Spleen (tissue), 11 donors: ENCODE measurements at regions not wholly inside any gene's neighbourhood (a gene's known extent, or its start where the extent isn't known, plus 50 kb on each side); places are given as distances from the start of the nearest gene placed in this dataset.

ENCODE experiments used
- DNase-seq: peaks from one replicate; pipeline ENCODE4 v3.0.0-alpha.2; 2020
- H3K27ac ChIP-seq, 8 donors: fragments of 200-600 bp; sonication (generic) in 7 of 8; 1 replicate in 4 of 8; 2 replicates in 4 of 8; pipeline versions ENCODE4 v1.5.0 to v1.8.0; 2016 to 2021; ENCODE audit warnings: inconsistent platforms in 4 of 8, mild to moderate bottlenecking in 4 of 8, moderate library complexity in 1 of 8
- H3K27me3 ChIP-seq, 7 donors: fragments of 200-600 bp; sonication (generic) in 6 of 7; replicated peaks in 1 of 7; 1 replicate in 4 of 7; 2 replicates in 3 of 7; pipeline versions ENCODE4 v1.5.0 to v1.8.0; 2016 to 2021; ENCODE audit warnings: inconsistent platforms in 3 of 7, mild to moderate bottlenecking in 1 of 7
- H3K36me3 ChIP-seq, 6 donors: fragments of 200-600 bp; sonication (generic) in 5 of 6; 1 replicate in 4 of 6; 2 replicates in 2 of 6; pipeline versions ENCODE4 v1.5.0 to v1.8.0; 2016 to 2021; ENCODE audit warnings: inconsistent platforms in 2 of 6
- H3K4me1 ChIP-seq, 6 donors: fragments of 200-600 bp; sonication (generic) in 5 of 6; 1 replicate in 3 of 6; 2 replicates in 3 of 6; pipeline versions ENCODE4 v1.5.0 to v1.8.0; 2016 to 2021; ENCODE audit warnings: inconsistent platforms in 3 of 6
- H3K4me3 ChIP-seq, 8 donors: fragments of 200-600 bp; sonication (generic) in 7 of 8; 1 replicate in 4 of 8; 2 replicates in 4 of 8; pipeline versions ENCODE4 v1.5.0 to v1.8.0; 2016 to 2021; ENCODE audit warnings: inconsistent platforms in 4 of 8, mild to moderate bottlenecking in 4 of 8, moderate library complexity in 2 of 8
- H3K9me3 ChIP-seq, 8 donors: fragments of 200-600 bp; sonication (generic) in 7 of 8; 1 replicate in 4 of 8; 2 replicates in 4 of 8; pipeline versions ENCODE4 v1.5.0 to v1.8.0; 2016 to 2021; ENCODE audit warnings: inconsistent platforms in 4 of 8
- POLR2A ChIP-seq, 3 donors: fragments of 450-650 bp; IDR thresholded peaks; one replicate each; pipeline ENCODE4 v1.5.1; 2017; ENCODE audit warnings: antibody characterized with exemption in 3 of 3, mild to moderate bottlenecking in 1 of 3
- POLR2AphosphoS5 ChIP-seq, 3 donors: sonication (generic); formaldehyde crosslinking; IDR thresholded peaks; one replicate each; pipeline ENCODE4 v1.5.1; 2017; ENCODE audit warnings: antibody characterized with exemption in 3 of 3
- WGBS, 5 donors: extraction: QIAGEN DNeasy Blood & Tissue Kit in 3 of 5; methylation state at CpG; one replicate each; pipeline versions ENCODE4 v1.1.5 to v1.1.7; 2013 to 2018; 5-methylcytosine and 5-hydroxymethylcytosine counted together
- intact Hi-C: fragments of 100-400 bp; cut with DNase I; formaldehyde crosslinking; loops from one replicate; pipeline ENCODE4 v1.15.0; 2023; ENCODE audit warnings: low total_unique reads
- TF ChIP-seq, protein P1 (sequence below), 11 experiments: fragments of 200-600 bp in 7 of 11; fragments of 450-650 bp in 4 of 11; sonication (generic) in 4 of 11; IDR thresholded peaks in 8 of 11; conservative IDR thresholded peaks in 3 of 11; 1 replicate in 7 of 11; 2 replicates in 4 of 11; pipeline versions ENCODE4 v1.4.0 to v1.8.0; 2016 to 2021; ENCODE audit warnings: antibody characterized with exemption in 11 of 11, inconsistent platforms in 4 of 11, mild to moderate bottlenecking in 1 of 11
- donor health status: healthy with polysubstance abuse.
- donor health status: DM: no; HTN: no; CAD: no; lungs with moderate emphysema.
- donor health status: DM: no; HTN: no; CAD: no.
- donor health status: Bipolar disorder and iron deficiency.
- donor health status: healthy.
- donor health status: DM: no; HTN: no; CAD: no.
- donor health status: DM: yes; HTN: yes; CAD: no.

DNA sequence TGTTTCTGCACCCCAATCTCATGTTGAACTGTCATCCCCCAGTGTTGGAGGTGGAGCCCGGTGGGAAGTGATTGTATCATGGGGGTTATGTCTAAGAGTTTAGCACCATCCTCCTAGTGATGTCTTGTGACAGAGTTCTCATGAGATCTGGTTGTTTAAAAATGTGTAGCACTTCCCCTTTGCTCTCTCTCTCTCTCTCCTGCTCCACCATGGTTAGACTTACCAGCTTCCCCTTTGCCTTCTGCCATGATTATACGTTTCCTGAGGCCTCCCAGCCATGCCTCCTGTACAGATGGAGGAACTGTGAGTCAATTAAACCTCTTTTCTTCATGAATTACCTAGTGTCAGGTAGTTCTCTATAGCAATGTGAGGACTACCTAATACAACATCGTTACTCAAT lies 396.9 kb upstream of the LRATD1 start:
- intact Hi-C loops = no loop called here
- H3K27ac ChIP-seq = no peak overlapping the region
- DNase-seq = no peak
- no peaks in the 10 kb centered on the region for H3K36me3 ChIP-seq
- 46 to 55% (median 50%) methylated on average over 3 of the region's 3 CpGs for WGBS, 5 donors
- no peak overlapping the region for H3K4me3 ChIP-seq
- H3K27me3 ChIP-seq = no peaks in the 10 kb centered on the region
- TF ChIP-seq POLR2AphosphoS5 (IDR thresholded peaks at IDR 0.05) (no peak), POLR2A (IDR thresholded peaks at IDR 0.05) (no peak)
- H3K4me1 ChIP-seq = no peaks in the 10 kb centered on the region
- H3K9me3 ChIP-seq = peaks cover 0 to 3% (median 0%) of the 10 kb centered on the region in 8 donors

DNA sequence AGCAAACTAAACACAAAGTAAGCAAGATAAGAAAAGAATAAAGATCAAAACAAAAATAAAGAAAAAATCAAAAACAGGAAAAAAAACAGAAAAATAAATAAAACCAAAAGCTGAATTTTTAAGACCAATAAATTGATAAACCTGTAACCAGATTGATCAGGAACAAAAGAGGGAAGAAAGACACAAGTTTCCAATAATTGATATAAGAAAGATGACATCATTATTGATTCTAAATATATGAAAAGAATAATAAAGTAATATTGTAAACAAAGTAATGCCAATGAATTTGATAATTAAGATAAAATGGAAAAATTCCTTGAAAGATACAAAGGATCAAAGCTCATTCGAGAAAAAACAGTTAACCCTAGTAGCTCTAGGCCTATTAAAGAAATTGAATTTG lies 394.6 kb upstream of the LRATD1 start:
- no peaks in the 10 kb centered on the region for H3K4me1 ChIP-seq
- H3K36me3 ChIP-seq = no peaks in the 10 kb centered on the region
- TF ChIP-seq, protein P1, sequence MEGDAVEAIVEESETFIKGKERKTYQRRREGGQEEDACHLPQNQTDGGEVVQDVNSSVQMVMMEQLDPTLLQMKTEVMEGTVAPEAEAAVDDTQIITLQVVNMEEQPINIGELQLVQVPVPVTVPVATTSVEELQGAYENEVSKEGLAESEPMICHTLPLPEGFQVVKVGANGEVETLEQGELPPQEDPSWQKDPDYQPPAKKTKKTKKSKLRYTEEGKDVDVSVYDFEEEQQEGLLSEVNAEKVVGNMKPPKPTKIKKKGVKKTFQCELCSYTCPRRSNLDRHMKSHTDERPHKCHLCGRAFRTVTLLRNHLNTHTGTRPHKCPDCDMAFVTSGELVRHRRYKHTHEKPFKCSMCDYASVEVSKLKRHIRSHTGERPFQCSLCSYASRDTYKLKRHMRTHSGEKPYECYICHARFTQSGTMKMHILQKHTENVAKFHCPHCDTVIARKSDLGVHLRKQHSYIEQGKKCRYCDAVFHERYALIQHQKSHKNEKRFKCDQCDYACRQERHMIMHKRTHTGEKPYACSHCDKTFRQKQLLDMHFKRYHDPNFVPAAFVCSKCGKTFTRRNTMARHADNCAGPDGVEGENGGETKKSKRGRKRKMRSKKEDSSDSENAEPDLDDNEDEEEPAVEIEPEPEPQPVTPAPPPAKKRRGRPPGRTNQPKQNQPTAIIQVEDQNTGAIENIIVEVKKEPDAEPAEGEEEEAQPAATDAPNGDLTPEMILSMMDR (IDR thresholded peaks at IDR 0.05 in 8 of 11, conservative IDR thresholded peaks at IDR 0.05 in 3 of 11) = no peak
- TF ChIP-seq POLR2A (IDR thresholded peaks at IDR 0.05) = no peak
- TF ChIP-seq POLR2AphosphoS5 (IDR thresholded peaks at IDR 0.05) = no peak
- H3K27ac ChIP-seq = no peak overlapping the region
- 71 to 93% (median 82%) methylated on average over 1 of the region's 1 CpG for WGBS, 5 donors
- no peak for DNase-seq
- H3K27me3 ChIP-seq = no peaks in the 10 kb centered on the region
- no peaks in the 10 kb centered on the region for H3K9me3 ChIP-seq
- no peak overlapping the region for H3K4me3 ChIP-seq
- intact Hi-C loops = no loop called here

DNA sequence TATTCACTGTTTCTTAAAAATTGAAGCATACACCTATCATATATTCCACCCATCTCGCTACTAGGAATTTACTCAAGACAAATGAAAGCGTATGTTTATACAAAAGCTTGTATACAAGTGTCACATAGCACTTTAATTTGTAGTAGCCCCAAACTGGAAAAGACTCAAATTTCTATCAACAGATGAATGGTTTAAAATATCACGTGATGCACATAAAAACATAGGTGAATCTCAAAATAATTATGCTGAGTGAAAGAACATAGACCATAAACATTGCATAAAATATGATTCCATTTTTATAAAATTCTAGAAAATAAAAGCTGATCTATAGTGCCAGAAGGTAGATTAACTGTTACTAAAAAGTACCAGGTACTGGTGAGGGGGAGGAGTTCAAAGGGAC lies 392.9 kb upstream of the LRATD1 start:
- intact Hi-C loops = no loop called here

DNA sequence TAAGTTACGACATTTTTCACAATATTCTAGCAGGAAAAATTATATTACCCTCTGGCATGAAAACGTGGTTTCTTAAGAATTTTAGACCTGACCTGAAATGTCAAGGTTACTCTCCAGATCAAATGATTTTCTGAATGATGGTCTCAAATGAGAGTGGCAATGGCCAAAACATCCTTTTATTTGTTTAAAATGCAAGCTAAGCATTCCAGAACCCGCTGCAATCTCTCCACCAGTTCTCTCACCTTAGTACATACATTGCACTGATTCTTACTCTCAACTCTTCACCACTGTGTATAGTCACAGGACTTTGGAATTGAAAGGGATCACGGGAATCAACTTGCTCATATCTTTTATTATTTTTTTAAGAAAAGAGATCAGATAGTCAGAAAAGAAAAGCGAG lies 391.6 kb upstream of the LRATD1 start:
- no peak for DNase-seq
- Histone ChIP-seq H3K27ac (no peak overlapping the region), H3K36me3 (no peaks in the 10 kb centered on the region), H3K9me3 (peaks cover 0 to 10% (median 0%) of the 10 kb centered on the region in 8 donors), H3K27me3 (no peaks in the 10 kb centered on the region), H3K4me3 (no peak overlapping the region), H3K4me1 (no peaks in the 10 kb centered on the region)
- TF ChIP-seq POLR2A (IDR thresholded peaks at IDR 0.05) (no peak), POLR2AphosphoS5 (IDR thresholded peaks at IDR 0.05) (no peak)
- TF ChIP-seq, protein P1 (IDR thresholded peaks at IDR 0.05 in 8 of 11, conservative IDR thresholded peaks at IDR 0.05 in 3 of 11) = no peak
- 73 to 83% (median 77%) methylated on average over 5 of the region's 5 CpGs for WGBS, 5 donors
- intact Hi-C loops = no loop called here

More for the DNA sequence above, 392.9 kb upstream of the LRATD1 start:
- Histone ChIP-seq H3K4me3 (no peak overlapping the region), H3K9me3 (peaks cover 0 to 1% (median 0%) of the 10 kb centered on the region in 8 donors), H3K36me3 (no peaks in the 10 kb centered on the region), H3K27ac (no peak overlapping the region), H3K4me1 (no peaks in the 10 kb centered on the region), H3K27me3 (no peaks in the 10 kb centered on the region)
- no peak for DNase-seq
- TF ChIP-seq POLR2AphosphoS5 (IDR thresholded peaks at IDR 0.05) (no peak), POLR2A (IDR thresholded peaks at IDR 0.05) (no peak)
- TF ChIP-seq, protein P1 (IDR thresholded peaks at IDR 0.05 in 8 of 11, conservative IDR thresholded peaks at IDR 0.05 in 3 of 11) = no peak
- 89 to 95% (median 90%) methylated on average over 3 of the region's 3 CpGs for WGBS, 5 donors

- Histone ChIP-seq H3K9me3 (peaks cover 0 to 27% (median 8%) of the 10 kb centered on the region in 8 donors), H3K4me3 (no peak overlapping the region), H3K4me1 (no peaks in the 10 kb centered on the region), H3K27ac (no peak overlapping the region), H3K36me3 (no peaks in the 10 kb centered on the region), H3K27me3 (no peaks in the 10 kb centered on the region)
- TF ChIP-seq, protein P1 (IDR thresholded peaks at IDR 0.05 in 8 of 11, conservative IDR thresholded peaks at IDR 0.05 in 3 of 11) = no peak
- TF ChIP-seq POLR2A (IDR thresholded peaks at IDR 0.05) (no peak), POLR2AphosphoS5 (IDR thresholded peaks at IDR 0.05) (no peak)
- intact Hi-C loops = no loop called here
- no peak for DNase-seq
Measured at GRCh38 chr2:14245901-14246300, 386.6 kb upstream of the LRATD1 start.
